HS-27A (cell line): ENCODE measurements at regions not wholly inside any gene's neighbourhood (a gene's known extent, or its start where the extent isn't known, plus 50 kb on each side); places are given as distances from the start of the nearest gene placed in this dataset.

ENCODE experiments used
- DNase-seq: peaks from one replicate; pipeline ENCODE4 v3.0.0-alpha.2; 2012; ENCODE audit warnings: low read depth, missing footprints

DNA sequence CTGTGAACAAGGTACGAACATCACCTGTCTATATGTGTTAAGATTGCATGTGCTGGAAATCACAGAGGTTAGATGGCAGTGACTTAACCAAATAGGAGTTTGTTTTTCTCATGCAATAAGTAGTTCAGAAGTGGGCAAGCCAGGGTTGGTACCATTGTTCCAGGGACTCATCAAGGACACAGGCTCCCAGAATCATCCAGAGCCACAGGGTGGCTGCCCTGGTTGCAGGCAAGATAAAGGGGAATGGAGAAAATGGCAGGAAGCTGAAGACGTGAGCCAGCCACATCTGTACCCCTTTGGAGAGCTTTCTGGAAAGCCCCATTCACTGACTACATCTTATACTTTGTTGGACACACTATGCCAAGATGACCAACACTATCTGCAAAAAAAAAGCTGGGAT is 126.0 kb upstream of the IL12B start:
- no peak for DNase-seq

DNA sequence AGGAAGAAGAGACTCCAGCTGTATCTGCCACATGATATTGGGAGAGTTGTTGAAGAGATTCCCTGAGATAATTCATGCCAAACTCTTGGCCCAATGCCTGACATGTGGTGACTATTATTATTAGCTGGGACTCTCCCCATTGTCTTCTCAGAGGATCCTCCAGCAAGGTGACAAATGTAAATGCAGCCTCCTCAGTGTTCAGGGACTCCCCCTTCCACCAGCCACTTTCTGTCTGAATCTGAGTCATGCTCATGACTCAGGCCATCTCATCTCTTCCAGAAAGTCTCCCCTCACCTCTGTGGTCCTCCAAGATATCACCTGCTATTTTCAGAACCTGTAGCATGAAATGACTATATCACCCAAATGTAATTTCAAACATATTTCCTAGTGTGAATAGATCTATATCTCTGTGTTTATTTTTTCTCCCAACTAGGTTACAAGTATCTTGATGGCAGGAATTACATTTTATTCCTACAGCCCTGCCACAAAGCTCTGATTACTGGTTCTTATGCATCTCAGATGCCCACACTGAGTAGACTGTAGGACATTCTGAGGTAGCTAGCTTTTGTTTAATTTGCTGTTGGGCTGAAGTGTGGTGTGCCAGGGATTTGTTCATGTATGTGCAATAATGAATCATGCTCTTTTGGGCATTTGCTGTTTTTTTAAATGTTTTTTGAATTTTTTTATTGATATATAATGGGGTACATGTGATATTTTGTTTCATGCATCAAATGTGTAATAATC is 126.6 kb upstream of the IL12B start:
- no peak for DNase-seq

DNA sequence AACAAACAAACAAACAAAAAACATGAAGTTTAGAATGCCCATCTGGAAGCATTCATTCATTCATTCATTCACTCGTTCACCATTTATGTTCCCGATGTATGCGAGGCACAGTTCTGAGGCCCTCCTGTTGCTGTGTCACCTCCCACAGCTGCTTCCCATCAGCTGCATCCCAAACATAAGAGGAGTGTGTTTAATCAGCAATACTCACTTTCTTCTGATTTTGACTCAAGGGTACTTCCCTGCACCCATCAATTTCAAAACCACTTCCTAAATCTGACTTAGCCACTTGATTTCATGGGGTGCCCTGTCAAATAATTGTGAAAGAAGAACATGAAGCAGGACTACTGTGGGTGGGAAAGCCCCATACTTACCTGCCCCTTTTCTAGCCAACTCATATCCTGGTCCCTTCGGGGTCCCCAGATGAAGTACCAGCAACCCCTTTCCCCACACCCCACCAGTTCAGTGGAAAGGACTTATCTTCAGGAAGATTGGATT is 128.0 kb upstream of the IL12B start:
- DNase-seq, result no peak

DNA sequence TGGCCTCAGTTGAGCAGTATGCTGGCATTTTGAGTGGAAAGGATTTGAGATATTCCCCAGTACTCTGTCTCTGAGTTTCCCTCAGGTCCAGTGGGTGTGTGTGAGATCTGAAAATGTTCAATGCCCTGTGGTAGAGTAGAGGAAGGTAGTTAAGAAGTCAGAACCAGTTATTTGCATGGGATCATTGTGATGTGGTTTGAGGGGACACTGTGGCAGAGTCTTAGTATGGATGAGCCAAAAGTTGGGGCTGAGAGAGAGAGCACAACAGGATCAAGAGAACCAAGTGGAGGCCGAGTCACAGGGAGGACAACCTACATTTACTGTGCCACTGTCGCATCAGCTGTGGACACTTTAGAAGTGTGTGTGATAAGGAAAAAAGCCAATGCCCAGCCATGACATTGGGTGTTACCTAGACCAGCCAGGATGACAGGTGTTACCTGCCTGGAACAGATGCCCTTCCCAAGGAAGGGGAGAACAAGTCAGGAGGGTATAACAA is 128.9 kb upstream of the IL12B start:
- no peak for DNase-seq

DNA sequence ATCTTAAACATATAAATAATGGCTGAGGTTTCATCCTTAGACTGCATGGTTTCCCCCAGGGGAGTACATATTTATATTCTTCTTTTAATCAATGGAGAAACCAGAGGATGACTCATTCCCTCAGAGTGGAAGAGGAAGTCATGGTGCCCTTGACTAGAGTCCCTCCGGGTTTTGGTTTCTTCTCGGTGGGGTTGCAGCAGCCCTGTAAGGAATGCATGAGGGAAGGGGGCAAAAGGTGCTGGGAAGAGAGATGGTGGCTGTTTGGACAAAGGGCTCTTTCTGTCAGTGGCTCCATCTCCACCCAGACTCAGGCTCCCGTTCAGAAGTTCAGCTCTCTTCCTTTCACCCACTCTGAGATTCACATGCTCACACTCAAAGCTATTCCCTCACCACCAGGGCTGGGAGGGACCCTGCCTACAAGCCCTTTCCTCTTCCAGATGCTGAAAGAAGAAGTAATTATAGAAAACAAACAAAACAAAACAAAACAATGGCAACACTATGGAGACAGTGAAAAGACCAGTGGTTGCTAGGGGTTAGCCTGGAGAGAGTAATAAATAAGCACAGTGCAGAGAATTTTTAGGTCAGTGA is 129.8 kb upstream of the IL12B start:
- no peak for DNase-seq

DNA sequence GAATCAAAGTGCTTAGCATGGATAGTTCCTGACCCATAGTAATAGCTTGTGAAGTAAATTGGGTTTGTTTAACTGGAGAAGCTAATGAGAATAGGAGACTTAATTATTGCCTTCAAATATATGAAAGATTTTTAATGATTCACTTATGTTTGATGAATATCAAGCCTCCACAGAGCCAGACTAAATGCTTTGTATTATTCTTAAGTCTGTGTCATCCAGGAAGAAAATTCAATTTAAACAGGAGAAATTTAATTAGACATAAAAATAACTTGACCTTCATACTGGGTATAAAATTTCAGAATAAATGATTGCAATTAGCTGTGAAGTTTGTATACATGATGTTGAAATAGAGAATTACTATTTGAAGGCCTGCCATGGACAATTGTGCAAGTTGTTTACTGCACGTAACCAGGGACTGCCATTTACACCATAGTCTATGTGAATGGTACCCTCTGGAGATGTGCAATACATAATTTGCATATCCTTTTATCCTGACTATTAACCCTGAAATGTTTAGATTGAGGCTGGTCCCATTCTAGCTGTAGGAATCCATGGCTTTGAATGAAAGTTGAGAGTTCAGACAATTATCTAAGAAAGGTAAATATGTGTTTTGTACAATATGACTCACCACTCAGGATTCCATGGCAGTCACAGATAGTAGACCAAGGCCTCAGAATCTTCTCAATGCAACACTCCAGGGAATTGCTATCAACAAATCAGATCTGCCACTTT is 133.5 kb upstream of the IL12B start:
- no peak for DNase-seq

DNA sequence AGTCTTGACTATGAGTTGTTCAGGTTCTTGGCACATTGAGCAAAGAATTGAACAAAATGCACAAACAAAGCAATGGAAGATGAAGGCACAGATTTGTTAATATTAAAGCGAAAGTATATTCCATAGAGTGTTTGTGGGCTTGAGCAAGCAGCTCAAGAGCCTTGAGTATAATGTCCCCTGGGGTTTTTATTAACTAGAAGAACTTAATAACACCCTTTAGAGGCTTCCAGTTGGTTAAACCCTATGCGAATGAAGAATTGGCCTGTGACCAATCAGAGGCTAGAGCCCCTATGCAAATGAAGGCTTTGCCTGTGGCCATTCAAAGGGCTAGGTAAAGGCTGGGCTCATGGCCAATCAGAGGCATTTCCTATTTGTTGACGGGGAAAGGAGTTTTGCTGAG is 135.3 kb upstream of the IL12B start:
- no peak for DNase-seq

DNA sequence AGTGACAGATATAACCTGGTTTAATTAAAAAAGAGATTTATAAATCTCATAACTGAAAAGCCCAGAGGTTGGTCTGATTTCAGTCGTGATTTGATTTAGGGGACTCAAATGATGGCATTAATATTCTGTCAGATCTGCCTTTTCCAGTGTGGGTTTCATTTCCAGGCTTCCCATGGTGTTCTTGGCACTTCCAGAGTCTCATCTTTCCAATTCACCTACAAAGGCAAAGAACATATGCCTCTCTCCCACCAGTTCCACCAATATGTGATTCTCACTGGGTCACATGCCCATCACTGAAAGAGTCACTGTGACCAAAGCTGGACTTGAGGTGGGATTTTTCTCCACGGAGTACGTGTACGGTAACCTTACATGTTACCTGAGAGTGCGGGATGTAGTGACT is 137.4 kb upstream of the IL12B start:
- DNase-seq, result no peak

DNA sequence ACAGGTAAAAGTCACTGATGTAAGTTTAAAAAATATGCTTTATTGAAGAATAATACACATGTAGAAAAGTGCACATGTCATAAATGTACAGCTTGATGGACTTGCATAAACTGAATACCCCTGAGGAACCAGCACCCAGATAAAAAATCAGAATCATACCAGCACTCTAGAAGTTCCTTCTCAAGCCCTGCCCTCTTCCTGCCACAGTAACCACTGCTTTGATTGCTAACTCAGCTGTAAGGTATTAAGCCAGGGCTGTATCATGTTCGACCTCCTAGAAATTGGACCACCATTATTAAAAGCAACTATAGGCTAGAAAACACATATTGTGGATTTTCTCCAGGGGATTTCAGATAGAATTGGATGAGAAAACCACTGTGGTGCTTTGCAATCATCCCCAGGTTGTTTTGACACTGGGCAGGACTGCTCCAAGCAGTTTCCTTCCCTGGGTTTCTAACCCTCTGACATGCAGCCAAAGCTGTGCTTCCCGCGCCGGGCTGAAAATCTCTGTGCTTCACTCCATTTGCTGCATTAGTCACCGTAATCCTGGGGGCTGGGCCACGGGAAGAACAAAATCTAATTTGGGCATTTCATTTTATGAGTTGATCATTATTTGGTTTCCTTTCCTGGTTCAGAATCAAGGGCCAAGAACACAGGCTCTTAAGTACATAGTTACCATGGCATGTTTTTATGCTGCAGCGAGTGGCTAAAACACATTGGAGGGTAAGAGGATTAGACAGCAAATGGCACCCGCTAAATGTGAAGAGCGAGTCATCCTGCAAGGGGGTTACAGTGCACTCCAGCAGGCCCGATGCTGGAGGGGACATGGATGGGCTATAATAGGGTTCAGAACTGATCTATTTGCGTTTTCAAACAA is 139.4 kb upstream of the IL12B start:
- no peak for DNase-seq

DNA sequence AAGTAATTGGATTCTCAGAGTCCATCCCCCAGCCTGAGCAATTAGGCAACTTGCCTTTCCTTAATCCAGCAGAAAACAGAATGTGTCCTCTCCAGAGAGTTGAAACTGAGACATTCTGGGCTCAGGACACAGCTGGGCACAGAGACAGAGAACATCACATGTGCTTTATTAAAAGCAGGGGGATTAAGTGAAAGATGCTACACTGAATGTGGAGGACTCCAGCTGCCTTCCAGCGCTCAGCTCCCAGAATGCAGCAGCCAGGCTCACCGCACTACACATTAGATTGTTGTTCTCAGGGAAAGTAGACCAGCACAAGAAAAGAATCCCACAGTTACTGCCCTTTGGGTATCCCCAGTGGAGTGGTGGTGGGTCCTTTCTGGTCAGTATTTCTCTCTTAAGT is 141.6 kb upstream of the IL12B start:
- DNase-seq, result no peak

DNA sequence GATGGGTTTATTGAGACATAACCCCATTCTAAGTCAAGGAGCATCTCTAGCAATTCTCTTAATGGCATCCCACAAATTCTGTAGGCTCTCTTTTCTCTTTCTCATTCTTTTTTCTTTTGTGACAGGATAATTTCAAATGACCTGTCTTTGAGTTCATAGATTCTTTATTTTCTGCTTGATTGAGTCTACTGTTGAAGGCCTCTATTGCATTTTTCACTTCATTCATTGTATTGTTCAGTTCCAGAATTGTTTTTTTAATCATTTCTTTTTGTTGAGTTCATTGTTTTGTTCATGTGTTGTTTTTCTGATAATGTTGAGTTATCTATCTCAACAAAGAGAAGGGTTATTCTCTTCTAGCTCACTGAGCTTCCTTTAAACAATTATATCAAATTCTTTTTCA is 144.7 kb upstream of the IL12B start:
- DNase-seq, result no peak

DNA sequence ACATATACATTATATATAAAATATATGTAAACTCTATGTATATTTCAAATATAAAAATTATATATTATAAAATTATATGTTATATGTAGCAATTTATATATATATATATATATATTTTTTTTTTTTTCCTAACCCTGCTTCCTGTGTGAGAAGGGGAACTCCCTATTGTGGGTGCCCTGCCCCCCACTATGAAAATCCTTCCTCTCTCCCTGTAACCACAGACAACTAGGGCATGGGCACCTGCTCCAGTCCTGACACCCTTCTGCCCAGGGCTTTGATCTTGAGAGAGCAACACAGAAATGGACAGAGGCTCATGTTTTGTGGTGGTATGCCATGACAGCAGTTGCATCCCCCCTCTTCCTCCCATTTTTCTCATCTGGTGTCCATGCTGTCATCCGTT is 148.7 kb upstream of the IL12B start:
- no peak for DNase-seq

DNA sequence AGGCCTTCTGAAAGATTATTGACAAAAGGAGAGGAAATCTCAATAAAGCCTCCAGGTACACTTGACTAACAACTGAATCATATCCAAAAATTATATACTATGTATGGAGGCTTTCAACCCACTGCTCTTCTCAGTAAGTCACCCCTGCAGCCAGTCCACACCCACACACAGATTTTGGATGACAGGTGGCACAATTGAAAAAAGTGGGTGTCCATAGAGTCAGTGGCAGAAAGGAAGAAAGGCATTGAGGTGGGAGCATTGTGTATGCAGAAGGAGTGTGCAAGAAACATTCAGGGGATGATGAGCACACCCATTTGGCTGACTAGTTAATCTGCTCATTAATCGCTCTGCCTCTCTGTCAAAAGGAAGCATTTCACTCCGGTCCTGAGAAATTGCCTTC is 150.6 kb upstream of the IL12B start:
- DNase-seq, result no peak

DNA sequence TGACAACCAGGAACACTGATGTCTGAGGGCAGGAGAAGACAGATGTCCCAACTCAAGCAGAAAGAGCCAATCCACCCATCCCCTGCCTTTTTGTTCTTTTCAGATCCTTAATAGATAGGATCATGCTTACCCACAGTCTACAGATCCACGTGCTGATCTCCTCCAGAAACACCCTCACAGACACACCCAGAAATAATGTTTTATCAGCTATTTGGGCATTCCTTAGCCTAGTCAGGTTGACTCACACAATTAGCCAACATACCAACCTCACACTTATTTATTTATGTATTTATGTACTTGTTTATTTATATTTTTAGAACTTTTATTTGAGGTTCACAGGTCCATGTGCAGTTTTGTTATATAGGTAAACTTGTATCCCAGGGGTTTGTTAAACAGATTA is 151.5 kb upstream of the IL12B start:
- DNase-seq, result no peak

DNA sequence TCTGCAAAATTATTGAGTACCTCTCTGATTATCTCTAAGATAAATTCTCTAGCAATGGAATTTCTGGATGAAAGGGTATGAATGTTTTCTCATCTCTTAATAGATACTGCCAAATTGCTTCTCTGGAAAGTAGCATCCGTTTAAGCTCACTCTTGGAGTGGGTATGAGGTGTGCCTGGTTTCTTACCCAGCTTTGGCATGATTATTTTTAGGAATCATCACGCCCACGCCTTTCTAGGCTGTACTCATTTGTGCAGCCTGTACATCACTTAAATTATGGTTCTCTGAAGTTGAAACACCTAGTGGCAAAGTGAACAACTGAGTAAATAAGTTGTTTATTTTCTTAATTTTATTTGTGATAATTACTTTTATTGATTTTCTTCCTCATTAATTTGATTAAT is 156.5 kb upstream of the IL12B start:
- DNase-seq, result no peak

DNA sequence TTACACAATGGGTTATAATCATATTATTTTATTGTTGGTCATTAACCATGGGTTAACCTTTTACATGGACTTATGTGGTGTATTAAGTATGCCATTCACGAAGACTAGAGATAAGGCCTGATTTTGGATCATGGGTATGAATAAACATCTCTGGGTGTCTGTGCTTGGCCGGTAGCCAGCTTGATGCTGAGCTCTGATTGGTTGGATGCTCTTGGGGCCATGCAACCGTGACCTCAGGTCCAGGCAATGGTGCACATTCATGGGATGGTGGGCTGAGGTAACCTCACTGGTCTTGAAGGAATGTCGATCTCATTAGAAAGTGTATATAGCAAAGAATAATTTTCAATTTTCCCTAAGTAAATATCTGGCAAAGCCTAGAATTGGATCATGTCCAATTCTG is 158.2 kb upstream of the IL12B start:
- no peak for DNase-seq

DNA sequence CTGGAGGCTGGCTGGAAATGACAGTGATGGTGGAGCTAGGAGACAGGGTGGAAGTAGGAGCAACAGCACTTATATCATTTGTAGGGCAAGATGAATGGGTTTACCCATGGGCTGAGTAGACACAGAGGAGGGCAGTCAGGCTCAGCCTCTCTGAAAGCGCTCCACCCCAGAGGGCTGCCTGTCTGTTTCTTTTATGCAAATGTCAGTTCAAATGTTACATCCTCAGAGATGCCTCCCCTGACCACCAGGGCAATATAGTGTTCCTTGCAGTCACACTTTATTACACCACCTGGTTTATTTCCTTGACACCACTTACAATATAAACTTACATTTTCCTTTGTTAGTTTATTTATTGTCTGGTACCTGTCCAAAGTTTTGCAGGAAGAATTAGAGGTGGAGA is 159.5 kb upstream of the IL12B start:
- DNase-seq, result no peak

DNA sequence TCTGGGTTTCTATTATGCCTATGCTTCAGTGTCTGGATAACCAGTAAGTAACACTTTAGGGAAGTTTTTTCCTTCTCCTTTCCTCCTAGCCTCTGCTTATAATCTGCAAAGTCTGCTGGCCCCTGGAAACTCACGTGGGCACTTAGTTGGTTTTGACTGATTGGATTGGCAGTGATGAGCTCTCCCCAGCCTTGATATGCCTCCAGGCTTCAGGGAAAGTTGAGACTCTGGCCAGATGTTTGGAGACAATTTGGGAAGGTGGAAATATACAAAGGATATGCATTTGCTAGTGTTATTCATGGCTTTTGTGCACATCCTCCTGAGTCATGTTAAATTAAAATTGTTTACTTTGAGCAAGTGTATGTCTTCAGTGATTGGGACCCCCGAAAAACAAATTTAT is 160.2 kb upstream of the IL12B start:
- DNase-seq, result no peak

DNA sequence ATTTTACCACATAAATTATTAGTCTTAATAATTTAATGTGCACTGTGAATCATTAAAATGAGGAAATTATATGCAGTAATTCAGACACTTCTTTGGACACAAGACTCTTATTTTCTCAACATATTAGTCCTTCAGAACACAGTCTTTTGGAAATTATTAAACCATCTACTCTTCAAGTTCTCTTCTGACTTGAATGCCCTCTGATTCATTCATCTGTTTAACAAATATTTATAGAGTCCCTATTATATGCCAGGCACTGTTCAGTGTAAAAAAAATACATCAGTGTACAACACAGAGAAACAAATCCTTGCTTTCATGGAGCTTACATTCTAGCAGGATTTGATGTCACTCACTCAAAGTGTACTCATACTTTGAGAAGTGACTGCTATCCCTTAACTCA is 163.4 kb upstream of the IL12B start:
- DNase-seq, result no peak

DNA sequence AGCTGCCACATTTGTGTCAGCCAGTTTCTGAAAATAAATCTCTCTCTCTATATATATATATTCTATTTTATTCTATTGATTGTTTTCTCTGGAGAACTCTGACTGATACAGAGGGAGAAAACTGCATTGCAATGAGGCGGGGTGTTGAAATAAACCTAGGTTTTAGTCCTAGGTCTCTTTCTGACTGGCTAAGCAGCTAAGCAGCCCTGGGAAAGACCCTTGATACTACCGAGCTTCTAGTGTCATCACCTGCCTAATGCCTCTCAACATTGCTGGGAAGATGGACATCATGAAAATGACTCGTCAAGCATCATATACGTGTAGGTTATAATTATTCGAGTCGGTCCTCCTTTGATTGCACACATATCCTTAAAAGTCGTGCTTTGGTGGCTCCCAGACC is 166.5 kb upstream of the IL12B start:
- no peak for DNase-seq

DNA sequence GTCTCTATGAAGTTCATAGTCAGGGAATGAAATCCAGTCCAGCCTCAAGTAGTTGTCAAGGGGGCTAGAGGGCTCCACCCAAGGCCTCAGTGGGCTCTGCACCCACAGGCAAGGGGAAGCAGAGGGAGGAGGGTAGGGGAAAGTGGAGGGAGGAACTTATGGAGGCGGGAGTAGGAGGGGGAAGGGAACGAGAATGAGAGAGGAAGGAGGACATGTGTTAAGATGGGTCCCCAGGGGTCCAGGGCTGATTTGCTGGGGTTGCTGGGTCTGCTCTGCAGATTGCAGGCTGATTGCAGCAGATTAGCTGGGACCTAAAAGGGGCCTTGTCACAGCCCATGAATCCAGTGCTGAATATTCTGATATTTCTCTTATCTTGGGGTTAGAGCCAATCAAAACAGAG is 166.9 kb upstream of the IL12B start:
- DNase-seq, result no peak

DNA sequence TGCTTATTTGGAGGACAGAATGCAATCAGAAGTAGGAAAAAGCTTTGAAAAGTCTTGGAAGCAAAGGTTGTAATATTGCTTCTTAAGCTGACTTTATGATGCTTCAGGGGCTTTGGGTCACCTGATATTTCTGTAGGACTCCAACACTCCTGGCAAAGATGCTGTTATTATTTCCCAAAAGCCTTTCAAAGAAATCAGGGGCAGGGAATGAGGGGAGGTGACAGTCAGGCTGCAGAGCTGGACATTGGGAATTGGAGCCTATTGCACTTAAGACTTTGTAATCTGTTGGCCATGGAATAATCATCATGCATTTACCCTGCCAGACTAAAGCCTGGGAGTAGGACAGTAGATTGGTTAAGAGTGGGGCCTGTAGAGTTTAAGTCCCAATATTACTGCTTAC is 168.3 kb upstream of the IL12B start:
- DNase-seq, result no peak
